ENCODE measurements at regions not wholly inside any gene's neighbourhood (a gene's known extent, or its start where the extent isn't known, plus 50 kb on each side); places are given as distances from the start of the nearest gene placed in this dataset.

GRCh38 chr7:96539471-96539870, 170.2 kb downstream of the SEM1 start:
- TF ChIP-seq, protein P1, sequence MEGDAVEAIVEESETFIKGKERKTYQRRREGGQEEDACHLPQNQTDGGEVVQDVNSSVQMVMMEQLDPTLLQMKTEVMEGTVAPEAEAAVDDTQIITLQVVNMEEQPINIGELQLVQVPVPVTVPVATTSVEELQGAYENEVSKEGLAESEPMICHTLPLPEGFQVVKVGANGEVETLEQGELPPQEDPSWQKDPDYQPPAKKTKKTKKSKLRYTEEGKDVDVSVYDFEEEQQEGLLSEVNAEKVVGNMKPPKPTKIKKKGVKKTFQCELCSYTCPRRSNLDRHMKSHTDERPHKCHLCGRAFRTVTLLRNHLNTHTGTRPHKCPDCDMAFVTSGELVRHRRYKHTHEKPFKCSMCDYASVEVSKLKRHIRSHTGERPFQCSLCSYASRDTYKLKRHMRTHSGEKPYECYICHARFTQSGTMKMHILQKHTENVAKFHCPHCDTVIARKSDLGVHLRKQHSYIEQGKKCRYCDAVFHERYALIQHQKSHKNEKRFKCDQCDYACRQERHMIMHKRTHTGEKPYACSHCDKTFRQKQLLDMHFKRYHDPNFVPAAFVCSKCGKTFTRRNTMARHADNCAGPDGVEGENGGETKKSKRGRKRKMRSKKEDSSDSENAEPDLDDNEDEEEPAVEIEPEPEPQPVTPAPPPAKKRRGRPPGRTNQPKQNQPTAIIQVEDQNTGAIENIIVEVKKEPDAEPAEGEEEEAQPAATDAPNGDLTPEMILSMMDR (IDR thresholded peaks at IDR 0.05), result no peak
- TF ChIP-seq POLR2A (IDR thresholded peaks at IDR 0.05), result no peak
